ENCODE measurements at regions not wholly inside any gene's neighbourhood (a gene's known extent, or its start where the extent isn't known, plus 50 kb on each side); places are given as distances from the start of the nearest gene placed in this dataset.

DNA sequence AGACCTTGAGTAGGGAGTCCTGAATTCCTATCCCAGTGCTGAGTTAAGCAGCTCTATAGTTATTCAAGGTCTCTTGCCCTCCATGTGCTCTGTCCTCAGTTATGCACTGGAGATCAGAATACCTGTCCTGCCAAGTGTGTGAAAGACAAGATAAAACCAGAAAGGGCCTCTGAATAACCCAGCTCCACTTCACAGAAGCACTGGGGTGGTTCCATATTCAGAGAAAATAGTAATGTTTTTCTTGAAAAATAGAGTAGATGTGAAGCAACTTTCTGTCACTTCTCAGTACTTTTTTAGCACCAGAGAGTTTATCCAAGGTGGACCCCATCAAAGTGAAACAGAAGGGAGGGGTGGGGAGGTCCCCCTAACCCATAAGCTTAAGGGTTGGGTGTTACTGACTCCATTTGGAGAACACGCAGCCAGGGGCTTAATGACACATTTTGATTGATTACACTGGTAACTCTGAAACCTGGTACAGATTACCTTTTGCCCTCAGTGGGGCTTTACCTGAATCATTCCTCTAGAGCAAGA is 509.8 kb upstream of the JARID2 start:
- Histone ChIP-seq H3K27ac (ENCODE audit: low read depth, low read length) (no peak overlapping the region), H3K9me3 (ENCODE audit: control insufficient read depth, insufficient read depth, low read length) (no peaks in the 10 kb centered on the region), H3K4me3 (ENCODE audit: low read depth, low read length) (no peak overlapping the region), H3K36me3 (ENCODE audit: control insufficient read depth, insufficient read depth, low read length) (no peaks in the 10 kb centered on the region), H3K4me1 (ENCODE audit: control insufficient read depth, insufficient read depth, low read length) (no peaks in the 10 kb centered on the region), H3K27me3 (ENCODE audit: control insufficient read depth, insufficient read depth, low read length) (no peaks in the 10 kb centered on the region)
- WGBS (ENCODE audit: insufficient coverage), result no CpG with 5 or more reads among the region's 1 CpG
- DNase-seq (ENCODE audit: low read depth in 4 of 6, low spot score in 6 of 6), result no peak

DNA sequence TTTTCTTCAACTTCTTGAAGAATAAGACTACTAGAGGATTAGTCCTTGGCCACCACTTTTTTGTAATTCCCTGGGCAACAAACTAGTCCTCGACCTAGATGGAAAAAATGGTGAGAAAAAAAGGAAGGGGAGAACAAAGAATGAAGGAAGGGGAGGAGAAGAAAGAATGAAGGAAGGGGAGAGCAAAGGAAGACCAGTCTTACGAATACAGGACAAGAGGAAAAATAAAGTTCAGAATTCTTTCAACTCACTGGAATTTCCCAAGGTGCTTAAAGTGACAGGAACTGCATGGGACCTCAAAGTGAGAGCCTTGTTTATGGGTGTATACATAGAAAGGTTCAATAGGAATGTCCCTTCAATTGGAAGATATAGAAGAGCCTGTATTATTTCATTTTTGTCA is 509.3 kb upstream of the JARID2 start:
- H3K4me3 ChIP-seq (ENCODE audit: low read depth, low read length), result no peak overlapping the region
- 100% methylated on average over 1 of the region's 2 CpGs for WGBS (ENCODE audit: insufficient coverage)

DNA sequence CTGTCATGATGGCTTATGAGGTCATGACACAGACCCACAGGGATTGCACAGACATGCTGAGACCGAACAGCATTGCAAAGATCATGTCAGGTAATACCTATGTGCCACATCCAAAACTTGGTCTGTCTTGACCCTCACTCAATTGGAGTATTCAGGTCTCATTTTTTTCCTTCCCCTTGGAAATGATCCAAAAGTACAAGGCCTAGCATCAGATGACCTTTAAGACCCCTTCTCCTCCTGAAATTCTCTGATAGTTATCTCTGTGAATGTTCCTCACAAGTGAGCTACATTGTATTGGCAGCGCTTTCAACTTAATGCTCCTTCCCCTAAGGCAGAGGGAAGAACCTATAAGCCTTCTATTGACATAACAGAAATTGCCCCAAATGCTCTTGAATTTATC is 507.4 kb upstream of the JARID2 start:
- Histone ChIP-seq H3K4me3 (ENCODE audit: low read depth, low read length) (no peak overlapping the region), H3K27ac (ENCODE audit: low read depth, low read length) (no peak overlapping the region), H3K9me3 (ENCODE audit: control insufficient read depth, insufficient read depth, low read length) (no peaks in the 10 kb centered on the region), H3K36me3 (ENCODE audit: control insufficient read depth, insufficient read depth, low read length) (no peaks in the 10 kb centered on the region), H3K4me1 (ENCODE audit: control insufficient read depth, insufficient read depth, low read length) (no peaks in the 10 kb centered on the region), H3K27me3 (ENCODE audit: control insufficient read depth, insufficient read depth, low read length) (no peaks in the 10 kb centered on the region)
- WGBS (ENCODE audit: insufficient coverage), result 100% methylated on average over 1 of the region's 2 CpGs
- DNase-seq (ENCODE audit: low read depth in 4 of 6, low spot score in 6 of 6), result no peak

More for the DNA sequence above, 509.3 kb upstream of the JARID2 start:
- no peak for DNase-seq (ENCODE audit: low read depth in 4 of 6, low spot score in 6 of 6)
- Histone ChIP-seq H3K9me3 (ENCODE audit: control insufficient read depth, insufficient read depth, low read length) (no peaks in the 10 kb centered on the region), H3K36me3 (ENCODE audit: control insufficient read depth, insufficient read depth, low read length) (no peaks in the 10 kb centered on the region), H3K27ac (ENCODE audit: low read depth, low read length) (no peak overlapping the region), H3K27me3 (ENCODE audit: control insufficient read depth, insufficient read depth, low read length) (no peaks in the 10 kb centered on the region), H3K4me1 (ENCODE audit: control insufficient read depth, insufficient read depth, low read length) (no peaks in the 10 kb centered on the region)

DNA sequence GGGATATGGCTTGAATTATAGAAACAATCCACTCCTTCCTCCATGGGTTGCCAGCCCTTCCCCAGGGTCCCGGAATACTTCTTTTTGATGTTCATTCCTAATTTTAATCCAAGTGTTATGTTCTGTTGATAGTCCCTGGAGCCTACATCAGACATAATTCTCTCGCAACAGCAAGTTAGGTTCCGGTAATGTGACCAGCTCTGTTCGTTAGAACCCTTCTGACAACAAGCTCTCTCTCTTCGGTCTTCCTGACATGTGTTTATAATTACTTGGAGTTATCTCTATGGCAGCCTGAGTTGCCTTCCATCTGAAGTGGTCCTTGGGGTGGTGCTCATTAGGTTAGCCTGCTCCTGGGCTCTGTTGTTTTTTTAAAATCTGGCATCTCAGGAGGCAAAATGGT is 506.9 kb upstream of the JARID2 start:
- no peaks in the 10 kb centered on the region for H3K4me1 ChIP-seq (ENCODE audit: control insufficient read depth, insufficient read depth, low read length)
- H3K4me3 ChIP-seq (ENCODE audit: low read depth, low read length), result no peak overlapping the region
- H3K9me3 ChIP-seq (ENCODE audit: control insufficient read depth, insufficient read depth, low read length), result no peaks in the 10 kb centered on the region
- H3K36me3 ChIP-seq (ENCODE audit: control insufficient read depth, insufficient read depth, low read length), result no peaks in the 10 kb centered on the region
- no peak overlapping the region for H3K27ac ChIP-seq (ENCODE audit: low read depth, low read length)
- H3K27me3 ChIP-seq (ENCODE audit: control insufficient read depth, insufficient read depth, low read length), result no peaks in the 10 kb centered on the region
- no CpG with 5 or more reads among the region's 5 CpGs for WGBS (ENCODE audit: insufficient coverage)
- DNase-seq (ENCODE audit: low read depth in 4 of 6, low spot score in 6 of 6), result no peak

DNA sequence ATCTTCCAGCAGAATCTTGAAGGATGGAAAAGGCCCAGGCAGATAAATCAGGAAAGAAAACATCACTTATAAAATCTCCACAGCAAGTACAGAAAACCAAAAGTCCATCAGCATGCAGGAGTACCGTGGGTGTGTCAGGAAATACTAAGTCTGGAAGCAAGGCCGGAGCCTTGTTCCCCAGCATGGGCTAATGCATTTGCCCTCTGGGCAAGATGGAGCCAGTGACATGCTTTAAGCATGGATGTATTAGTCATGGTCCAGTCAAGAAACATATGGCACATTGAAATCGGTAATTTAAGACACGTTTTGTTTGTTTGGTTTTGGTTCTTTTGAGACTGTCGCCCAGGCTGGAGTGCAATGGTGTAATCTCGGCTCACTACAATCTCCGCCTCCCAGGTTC is 506.0 kb upstream of the JARID2 start:
- no peak for DNase-seq (ENCODE audit: low read depth in 4 of 6, low spot score in 6 of 6)
- Histone ChIP-seq H3K4me1 (ENCODE audit: control insufficient read depth, insufficient read depth, low read length) (no peaks in the 10 kb centered on the region), H3K4me3 (ENCODE audit: low read depth, low read length) (no peak overlapping the region), H3K27me3 (ENCODE audit: control insufficient read depth, insufficient read depth, low read length) (no peaks in the 10 kb centered on the region), H3K36me3 (ENCODE audit: control insufficient read depth, insufficient read depth, low read length) (no peaks in the 10 kb centered on the region), H3K9me3 (ENCODE audit: control insufficient read depth, insufficient read depth, low read length) (no peaks in the 10 kb centered on the region), H3K27ac (ENCODE audit: low read depth, low read length) (no peak overlapping the region)
- WGBS (ENCODE audit: insufficient coverage), result 94% methylated on average over 2 of the region's 7 CpGs

DNA sequence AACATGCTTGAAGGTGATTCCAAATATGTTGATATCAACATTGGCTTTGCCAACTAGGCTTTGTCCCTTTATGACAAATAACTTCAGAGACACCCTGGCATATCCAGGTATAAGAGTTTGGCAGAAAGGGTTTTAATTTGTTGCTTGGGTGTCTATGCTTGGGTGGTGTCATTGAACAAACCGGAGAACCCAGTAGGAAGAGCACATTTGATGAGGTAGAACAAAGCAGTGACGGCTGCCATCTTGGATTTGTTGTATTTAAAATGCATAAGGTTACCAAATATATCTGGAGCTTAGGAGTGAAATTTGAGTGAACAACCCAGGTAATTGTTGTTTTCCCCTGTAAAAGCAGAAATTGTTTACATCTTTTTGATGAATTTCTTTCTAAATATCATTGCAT is 503.7 kb upstream of the JARID2 start:
- Histone ChIP-seq H3K4me3 (ENCODE audit: low read depth, low read length) (no peak overlapping the region), H3K9me3 (ENCODE audit: control insufficient read depth, insufficient read depth, low read length) (no peaks in the 10 kb centered on the region), H3K27ac (ENCODE audit: low read depth, low read length) (no peak overlapping the region), H3K27me3 (ENCODE audit: control insufficient read depth, insufficient read depth, low read length) (no peaks in the 10 kb centered on the region), H3K4me1 (ENCODE audit: control insufficient read depth, insufficient read depth, low read length) (no peaks in the 10 kb centered on the region), H3K36me3 (ENCODE audit: control insufficient read depth, insufficient read depth, low read length) (no peaks in the 10 kb centered on the region)
- 80% methylated on average over 1 of the region's 2 CpGs for WGBS (ENCODE audit: insufficient coverage)
- no peak for DNase-seq (ENCODE audit: low read depth in 4 of 6, low spot score in 6 of 6)

DNA sequence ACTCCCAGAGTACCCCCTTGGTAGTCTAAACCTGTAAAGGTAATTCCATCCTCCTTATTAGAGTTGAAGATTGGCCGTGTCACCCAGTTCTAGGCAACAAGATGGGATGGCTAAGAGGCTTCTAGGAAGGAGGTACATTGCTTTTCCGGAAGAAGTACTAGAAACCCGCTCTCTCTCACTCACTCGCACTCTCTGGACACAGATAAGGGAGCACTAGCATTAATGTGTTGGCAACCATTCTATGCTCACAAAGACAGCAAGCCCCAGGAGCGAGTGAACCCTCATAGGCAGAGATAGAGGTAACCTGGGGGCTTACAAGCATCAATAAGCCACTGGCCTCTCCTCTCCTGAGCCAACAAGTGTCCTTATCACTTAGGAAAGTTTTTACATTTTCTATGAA is 503.2 kb upstream of the JARID2 start:
- no peaks in the 10 kb centered on the region for H3K9me3 ChIP-seq (ENCODE audit: control insufficient read depth, insufficient read depth, low read length)
- no CpG with 5 or more reads among the region's 5 CpGs for WGBS (ENCODE audit: insufficient coverage)
- DNase-seq (ENCODE audit: low read depth in 4 of 6, low spot score in 6 of 6), result no peak
- H3K36me3 ChIP-seq (ENCODE audit: control insufficient read depth, insufficient read depth, low read length), result no peaks in the 10 kb centered on the region
- no peak overlapping the region for H3K27ac ChIP-seq (ENCODE audit: low read depth, low read length)
- no peak overlapping the region for H3K4me3 ChIP-seq (ENCODE audit: low read depth, low read length)
- no peaks in the 10 kb centered on the region for H3K27me3 ChIP-seq (ENCODE audit: control insufficient read depth, insufficient read depth, low read length)
- no peaks in the 10 kb centered on the region for H3K4me1 ChIP-seq (ENCODE audit: control insufficient read depth, insufficient read depth, low read length)

DNA sequence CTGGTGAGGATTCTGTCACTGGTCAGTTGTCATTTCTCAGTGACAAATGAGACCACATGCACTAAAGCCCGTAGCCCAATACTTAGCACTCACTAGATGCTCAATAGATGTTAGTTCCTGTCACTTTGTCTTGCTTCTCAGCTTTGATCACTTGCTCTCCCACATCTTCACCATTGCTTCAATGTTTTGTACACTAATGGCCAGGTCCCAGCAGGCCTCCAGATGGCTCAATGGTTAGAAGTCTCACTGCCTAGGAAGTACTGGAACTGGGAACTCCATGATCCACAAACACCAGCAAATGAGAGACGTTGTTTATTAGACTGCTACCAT is 502.8 kb upstream of the JARID2 start:
- Histone ChIP-seq H3K27me3 (ENCODE audit: control insufficient read depth, insufficient read depth, low read length) (no peaks in the 10 kb centered on the region), H3K9me3 (ENCODE audit: control insufficient read depth, insufficient read depth, low read length) (no peaks in the 10 kb centered on the region), H3K4me3 (ENCODE audit: low read depth, low read length) (no peak overlapping the region), H3K36me3 (ENCODE audit: control insufficient read depth, insufficient read depth, low read length) (no peaks in the 10 kb centered on the region), H3K27ac (ENCODE audit: low read depth, low read length) (no peak overlapping the region), H3K4me1 (ENCODE audit: control insufficient read depth, insufficient read depth, low read length) (no peaks in the 10 kb centered on the region)
- DNase-seq (ENCODE audit: low read depth in 4 of 6, low spot score in 6 of 6), result no peak
- WGBS (ENCODE audit: insufficient coverage), result 91% methylated on average over 2 of the region's 2 CpGs

DNA sequence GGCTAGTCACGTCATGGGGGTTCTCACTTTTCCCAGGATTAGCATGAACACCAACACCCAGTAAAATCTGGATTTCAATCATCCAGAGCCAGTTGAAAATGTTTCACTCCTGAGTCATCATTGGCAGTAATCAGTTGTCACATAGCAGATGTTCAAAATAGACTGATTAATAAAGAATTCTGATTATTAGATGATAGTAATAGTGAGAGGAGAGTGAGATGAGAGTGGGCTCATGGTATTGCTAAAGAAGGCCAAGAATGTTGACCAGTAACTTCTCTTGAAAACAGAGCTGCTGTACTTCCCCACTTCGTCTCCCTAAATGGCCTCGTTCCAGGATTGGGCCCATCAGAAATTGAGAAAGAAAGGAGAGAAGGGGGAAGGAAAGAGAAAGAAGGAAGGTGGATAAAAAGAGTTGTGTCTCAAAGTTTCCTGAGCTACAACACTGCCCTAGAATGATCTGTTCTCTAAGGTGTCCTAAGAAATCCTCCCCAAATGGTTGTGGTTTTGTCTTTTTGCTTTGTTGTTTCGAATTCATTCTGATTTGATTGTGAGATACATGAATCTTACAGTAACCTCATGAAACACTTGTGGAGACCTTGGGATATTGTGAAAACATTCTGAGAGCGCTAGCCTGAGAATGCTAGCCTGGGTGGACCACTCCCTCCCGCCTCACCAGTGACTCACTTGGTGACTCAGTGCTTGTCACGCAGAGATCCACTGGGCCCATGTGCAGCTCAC is 502.2 kb upstream of the JARID2 start:
- H3K9me3 ChIP-seq (ENCODE audit: control insufficient read depth, insufficient read depth, low read length), result no peaks in the 10 kb centered on the region
- no peak overlapping the region for H3K27ac ChIP-seq (ENCODE audit: low read depth, low read length)
- 100% methylated on average over 3 of the region's 7 CpGs for WGBS (ENCODE audit: insufficient coverage)
- no peaks in the 10 kb centered on the region for H3K36me3 ChIP-seq (ENCODE audit: control insufficient read depth, insufficient read depth, low read length)
- no peak overlapping the region for H3K4me3 ChIP-seq (ENCODE audit: low read depth, low read length)
- no peaks in the 10 kb centered on the region for H3K4me1 ChIP-seq (ENCODE audit: control insufficient read depth, insufficient read depth, low read length)
- DNase-seq (ENCODE audit: low read depth in 4 of 6, low spot score in 6 of 6), result no peak
- no peaks in the 10 kb centered on the region for H3K27me3 ChIP-seq (ENCODE audit: control insufficient read depth, insufficient read depth, low read length)

DNA sequence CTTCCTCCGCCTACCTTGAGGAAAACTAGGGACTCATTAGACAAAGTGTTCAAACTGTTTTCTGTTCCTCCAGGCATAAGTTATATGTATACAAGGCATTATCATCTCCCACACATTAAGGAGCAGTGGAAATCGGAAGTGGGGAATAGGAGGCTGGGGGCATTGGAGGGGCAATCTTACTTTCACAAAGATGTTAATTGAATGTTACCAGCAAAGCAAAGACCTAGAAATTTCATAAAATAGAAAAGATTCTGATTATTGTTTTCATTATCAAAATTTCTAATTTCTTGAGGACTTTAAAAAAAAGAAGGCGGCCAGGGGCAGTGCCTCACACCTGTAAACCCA is 501.7 kb upstream of the JARID2 start:
- no CpG with 5 or more reads among the region's 3 CpGs for WGBS (ENCODE audit: insufficient coverage)
- H3K27ac ChIP-seq (ENCODE audit: low read depth, low read length), result no peak overlapping the region
- no peak overlapping the region for H3K4me3 ChIP-seq (ENCODE audit: low read depth, low read length)

More for the DNA sequence above, 501.7 kb upstream of the JARID2 start:
- Histone ChIP-seq H3K4me1 (ENCODE audit: control insufficient read depth, insufficient read depth, low read length) (no peaks in the 10 kb centered on the region), H3K36me3 (ENCODE audit: control insufficient read depth, insufficient read depth, low read length) (no peaks in the 10 kb centered on the region), H3K9me3 (ENCODE audit: control insufficient read depth, insufficient read depth, low read length) (no peaks in the 10 kb centered on the region), H3K27me3 (ENCODE audit: control insufficient read depth, insufficient read depth, low read length) (no peaks in the 10 kb centered on the region)
- no peak for DNase-seq (ENCODE audit: low read depth in 4 of 6, low spot score in 6 of 6)
